ENCODE measurements at regions not wholly inside any gene's neighbourhood (a gene's known extent, or its start where the extent isn't known, plus 50 kb on each side); places are given as distances from the start of the nearest gene placed in this dataset.
"Not testable (repeated sequence)": the region's sequence is repeated elsewhere in the genome, so short reads cannot be mapped to it uniquely, and the experiment has no call there.

- DNase-seq, result no peak
These were observed 260.3 kb downstream of the AHR start for GRCh38 chr7:17558558-17559332.

DNA sequence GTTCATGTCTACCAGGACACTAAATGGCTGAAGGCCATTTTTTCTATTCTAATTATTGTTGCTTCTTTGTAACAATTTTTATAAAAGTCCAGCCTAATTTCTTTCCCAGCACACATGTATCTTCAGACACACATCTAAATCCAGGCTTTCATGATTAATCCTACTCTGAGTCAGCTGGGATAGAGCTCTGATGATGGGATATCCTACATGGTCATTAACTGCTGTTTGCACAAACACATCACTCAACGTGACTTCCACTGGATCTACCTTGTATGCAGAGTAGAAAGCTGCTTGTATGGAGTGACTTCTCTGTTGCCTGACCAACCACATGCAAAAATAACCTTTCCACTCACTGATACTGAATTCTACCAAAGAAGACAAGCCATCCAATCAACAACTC, 260.9 kb downstream of the AHR start:
- DNase-seq, result no peak

DNA sequence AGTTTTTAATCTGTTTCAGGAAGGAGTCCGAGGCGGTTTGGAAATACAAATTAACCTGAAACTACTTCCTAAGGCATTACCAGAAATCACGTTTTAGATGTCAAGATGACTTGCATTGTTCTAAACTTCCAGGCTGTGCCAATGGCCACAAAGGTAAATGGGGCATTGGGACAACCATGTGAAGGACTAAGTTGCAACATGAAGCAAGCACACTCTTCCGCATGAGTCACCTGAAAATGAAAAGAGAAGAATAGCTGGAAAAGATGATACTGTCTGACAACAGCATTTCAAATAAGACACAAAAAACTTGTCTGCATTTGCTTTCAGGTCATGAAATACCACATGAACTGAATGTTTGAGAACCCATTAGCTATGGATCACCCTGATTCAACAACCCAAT, 262.1 kb downstream of the AHR start:
- no peak for DNase-seq

DNA sequence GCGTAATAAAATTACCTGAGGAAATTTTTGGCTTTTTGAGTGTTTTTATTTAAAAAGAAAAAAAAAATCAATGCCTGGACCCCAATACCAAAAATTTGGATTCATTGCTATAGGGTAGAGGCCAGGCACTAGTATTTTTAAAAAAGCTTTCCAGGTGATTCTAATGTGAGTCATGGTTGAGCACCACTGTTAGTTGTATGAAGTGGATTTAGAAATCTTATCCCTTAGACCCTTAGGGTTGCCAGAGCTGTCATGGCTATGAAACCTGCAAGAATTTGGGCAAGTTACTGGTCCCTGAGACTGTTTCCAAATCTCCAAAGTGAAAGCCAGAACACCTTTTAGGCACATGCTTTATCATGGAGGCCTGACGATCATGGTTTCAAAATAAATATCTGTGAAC, 262.5 kb downstream of the AHR start:
- DNase-seq, result no peak

GRCh38 chr7:17564678-17565212, 266.3 kb downstream of the AHR start:
- no peak for DNase-seq

DNA sequence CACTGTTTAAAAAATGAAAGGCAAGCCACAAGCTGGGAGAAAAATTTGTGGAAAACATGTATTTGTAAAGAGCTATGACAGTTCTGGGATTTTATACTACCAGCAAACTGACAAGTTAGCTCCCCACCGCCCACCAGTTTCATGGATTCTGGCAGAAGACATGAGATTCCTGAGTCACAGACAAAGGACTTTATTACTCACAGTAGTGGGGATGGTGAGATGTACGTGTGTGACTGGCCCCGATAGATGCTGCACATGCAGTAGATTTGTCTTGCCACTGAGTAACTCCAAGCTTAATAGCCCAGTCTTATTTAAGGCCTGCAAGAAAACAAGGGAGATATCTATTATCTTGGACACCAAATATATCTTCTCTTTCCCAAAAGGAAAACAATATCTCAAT, 281.7 kb downstream of the AHR start:
- DNase-seq, result no peak

GRCh38 chr7:17580856-17581255, 282.4 kb downstream of the AHR start:
- no peak for DNase-seq

DNA sequence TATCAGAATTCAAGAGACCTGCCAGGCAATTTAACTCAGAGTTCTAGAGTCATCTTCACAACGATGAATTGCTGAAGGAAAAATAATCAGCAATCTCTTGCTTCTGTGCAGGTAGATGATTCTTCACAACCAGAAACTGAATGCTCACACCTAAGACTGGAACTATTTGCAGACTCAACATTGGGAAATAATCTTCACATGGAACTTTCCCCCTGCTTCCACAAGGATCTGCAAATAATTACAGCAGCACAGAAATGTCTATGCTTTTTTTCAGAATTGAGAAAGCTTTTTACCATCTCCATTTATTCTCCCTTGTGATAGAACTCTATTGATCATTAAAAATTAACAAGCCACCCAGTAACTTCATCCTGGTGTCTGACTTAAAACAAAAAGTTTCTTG, 282.8 kb downstream of the AHR start:
- DNase-seq, result no peak

- not testable (repeated sequence) for DNase-seq
These were observed 284.2 kb downstream of the AHR start for GRCh38 chr7:17582696-17583095.

DNA sequence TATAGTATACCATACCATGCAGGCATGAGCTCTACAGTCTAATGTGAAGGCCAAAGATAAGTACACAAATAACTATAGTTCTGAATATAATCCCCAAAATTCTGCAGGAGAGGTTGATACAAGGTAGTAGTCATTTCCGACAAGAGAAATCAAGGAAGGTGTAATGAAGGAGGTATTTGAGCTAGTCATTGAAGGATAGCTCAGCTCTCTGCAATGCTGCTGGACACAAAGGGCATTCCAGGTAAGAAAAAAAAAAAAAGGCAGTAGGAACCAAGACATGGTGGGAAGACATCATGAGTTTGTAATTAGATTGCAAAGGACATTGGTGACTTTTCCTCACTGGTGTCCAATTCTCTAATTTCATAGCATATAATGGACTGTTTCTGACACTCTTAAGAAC, 285.3 kb downstream of the AHR start:
- no peak for DNase-seq

DNA sequence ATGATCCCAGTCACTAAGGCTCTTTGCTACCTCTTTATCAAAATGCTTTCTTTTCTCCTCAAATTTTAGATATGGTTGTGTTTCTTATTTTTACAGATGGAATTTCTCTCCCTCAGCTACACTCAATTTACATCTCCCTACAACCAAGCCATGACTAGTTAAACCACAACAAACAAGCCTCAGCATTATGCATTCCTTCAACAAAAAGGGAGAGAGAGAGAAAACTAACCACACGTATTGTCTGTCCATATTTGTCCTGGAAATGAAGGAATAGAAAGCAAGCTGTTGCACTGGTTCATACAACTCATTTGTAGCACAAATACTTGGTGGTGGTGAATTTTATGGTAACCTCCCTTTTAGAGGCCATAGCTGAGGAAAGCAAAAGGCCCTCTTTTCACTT, 286.4 kb downstream of the AHR start:
- DNase-seq, result no peak

DNA sequence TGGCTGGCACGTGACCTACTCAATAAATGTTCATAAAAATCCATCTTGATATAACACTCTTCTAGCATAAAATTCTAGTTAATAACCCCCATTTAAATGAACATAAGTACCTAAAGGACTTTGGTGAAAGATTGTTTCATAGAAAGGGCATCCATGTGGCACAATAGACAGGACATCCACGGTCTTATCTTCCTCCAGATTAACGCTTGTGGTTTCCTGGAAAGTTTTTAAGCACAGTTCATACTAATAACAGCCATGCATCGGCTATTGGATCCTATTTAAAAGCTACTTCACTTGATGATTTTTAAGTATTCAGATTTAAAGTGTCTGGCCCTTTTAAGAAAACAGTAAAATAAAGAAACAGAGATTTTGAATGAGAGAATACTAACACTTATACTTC, 288.3 kb downstream of the AHR start:
- no peak for DNase-seq

DNA sequence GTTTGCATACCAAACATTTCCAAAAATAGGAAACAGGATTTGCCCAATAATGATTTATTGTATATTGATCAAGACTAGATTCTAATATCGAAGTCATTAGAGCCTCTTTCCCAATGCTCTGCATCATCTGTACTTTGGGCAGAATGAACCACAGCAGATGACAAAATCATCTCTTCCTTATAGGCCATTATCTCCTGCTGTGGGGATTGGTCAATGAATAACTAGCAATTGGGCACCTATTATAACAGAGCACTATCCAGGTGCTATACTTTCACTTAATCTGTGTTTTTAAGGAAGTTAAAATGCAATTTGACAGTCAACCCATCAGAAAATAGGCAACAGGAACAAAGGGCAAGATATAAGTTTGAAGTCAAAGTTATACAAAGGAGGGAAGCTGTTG, 290.3 kb downstream of the AHR start:
- DNase-seq, result no peak

DNA sequence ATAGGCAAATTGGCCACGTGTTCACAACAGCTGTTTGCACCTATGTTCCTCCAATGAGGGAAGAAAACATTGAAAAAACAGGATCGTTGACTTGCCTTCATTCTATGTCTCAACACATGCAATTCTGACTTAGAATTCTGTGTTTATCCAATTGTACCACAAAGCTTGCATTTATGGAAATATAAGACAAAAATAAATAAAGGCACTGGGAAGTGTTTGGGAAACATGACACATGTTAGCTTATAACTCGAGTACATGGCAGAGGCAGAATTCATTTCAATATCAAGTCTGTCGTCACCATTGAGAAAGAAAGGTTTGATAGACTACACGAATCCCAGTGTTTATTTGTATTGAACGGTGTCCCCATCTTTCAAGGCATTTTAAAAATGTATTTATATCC, 291.2 kb downstream of the AHR start:
- DNase-seq, result no peak

- no peak for DNase-seq
These were observed 291.8 kb downstream of the AHR start for GRCh38 chr7:17590221-17590620.

DNA sequence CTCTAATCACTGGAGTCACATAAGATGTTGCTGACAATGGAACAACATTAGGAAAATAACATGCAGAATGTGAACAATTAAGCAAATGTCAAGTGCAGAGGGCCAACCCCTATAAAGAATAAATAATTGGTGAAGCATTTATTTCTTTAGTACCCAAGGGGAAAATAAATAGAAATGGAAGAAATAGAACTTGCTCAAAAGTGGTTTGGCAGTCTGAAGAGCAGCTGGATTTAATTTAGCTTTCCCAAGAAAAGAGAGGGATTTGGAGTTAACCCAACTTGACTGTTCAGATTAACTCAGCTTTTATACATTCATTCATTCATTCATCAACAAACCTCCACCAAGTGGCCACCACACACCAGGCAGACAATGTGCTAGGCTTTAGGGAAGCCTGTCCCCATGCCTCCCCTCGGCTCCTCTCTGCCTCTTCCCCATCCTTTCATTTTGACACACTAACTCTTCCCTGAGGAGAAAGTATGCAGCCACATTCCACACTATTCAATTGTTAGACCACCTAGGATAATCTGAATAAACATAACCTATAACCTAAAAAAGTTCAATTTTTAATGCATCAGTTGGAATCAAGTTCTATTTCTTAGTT, 295.5 kb downstream of the AHR start:
- DNase-seq, result peak; percentile 79

GRCh38 chr7:17595546-17595945, 297.1 kb downstream of the AHR start:
- DNase-seq, result no peak

DNA sequence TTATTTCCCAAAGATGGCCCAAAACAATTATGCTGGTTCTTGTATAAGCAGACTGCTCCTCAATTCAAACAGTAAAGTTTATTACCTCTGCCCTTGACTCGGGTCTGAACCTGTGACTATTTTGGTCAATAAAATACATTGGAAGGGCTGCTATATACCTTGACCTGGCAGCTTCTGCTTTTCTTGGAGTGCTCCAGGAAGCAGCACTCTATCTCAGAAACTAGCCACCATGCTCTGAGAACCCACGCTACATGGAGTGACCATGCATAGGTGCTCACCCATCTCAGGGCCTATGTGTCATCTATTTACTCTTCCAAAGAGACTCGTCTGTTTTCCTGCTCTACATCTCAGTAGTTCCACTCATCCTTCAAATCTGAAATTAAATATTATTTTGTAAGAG, 299.9 kb downstream of the AHR start:
- no peak for DNase-seq

DNA sequence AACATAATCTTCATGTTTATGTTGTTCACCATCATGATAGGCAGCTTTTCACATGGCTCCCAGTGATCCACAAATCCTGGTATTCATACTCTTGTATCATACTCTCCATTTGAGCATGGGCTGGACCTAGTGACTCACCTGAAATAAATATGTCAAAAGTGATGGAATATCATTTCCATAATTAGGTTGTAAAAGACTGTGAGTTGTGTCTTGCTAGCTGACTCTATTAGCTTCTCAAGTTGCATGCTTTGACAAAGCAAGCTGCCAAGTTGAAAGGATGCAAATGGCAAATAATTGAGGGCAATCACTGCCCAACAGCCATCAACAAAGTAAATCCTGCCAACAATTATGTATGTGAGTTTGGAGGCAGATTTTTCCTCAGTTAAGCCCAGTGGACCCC, 300.4 kb downstream of the AHR start:
- no peak for DNase-seq

GRCh38 chr7:17599733-17600339, 301.4 kb downstream of the AHR start:
- no peak for DNase-seq

DNA sequence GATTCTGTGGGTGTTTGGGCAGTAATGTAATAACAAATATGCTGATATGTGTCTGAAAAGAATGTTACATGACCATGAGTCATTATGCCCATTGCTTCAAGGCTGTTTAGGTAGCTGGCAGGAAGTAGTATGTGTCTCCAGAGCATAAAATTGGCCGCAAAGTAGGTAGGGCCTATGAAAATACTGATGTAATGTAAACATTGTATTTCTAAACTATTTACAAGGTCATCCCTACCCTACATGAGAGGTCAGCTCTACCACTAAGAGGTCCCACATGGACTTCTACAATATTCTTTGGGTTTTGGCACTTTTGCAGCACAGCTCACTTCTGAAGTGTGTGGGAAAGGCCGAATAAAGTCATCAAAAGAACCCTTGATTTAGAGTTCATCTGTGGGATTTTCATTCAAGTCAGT, 301.9 kb downstream of the AHR start:
- DNase-seq, result no peak

DNA sequence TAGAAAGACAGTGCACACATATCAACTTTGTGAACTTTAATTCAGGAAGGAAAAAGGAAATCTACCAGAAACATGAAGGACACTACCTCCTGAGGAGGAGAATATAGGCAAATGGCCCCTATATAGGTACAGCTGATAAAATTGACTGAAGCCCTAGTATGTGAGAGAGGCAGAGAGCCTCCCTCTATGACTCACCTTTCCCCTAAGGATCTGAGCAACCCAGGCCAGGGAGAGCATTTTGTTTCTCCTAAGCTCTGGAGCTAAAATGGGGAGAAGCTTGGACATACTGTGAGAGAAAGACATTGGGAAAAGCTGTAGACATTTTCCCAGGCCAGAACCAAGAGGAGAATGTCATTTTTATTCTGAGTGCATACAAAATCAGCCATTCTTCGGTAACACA, 303.5 kb downstream of the AHR start:
- no peak for DNase-seq

GRCh38 chr7:17608114-17608833, 309.8 kb downstream of the AHR start:
- no peak for DNase-seq

Data from hindlimb muscle (tissue), 1 donor.